ENCODE measurements at regions not wholly inside any gene's neighbourhood (a gene's known extent, or its start where the extent isn't known, plus 50 kb on each side); places are given as distances from the start of the nearest gene placed in this dataset.

GRCh38 chr2:183253441-183254130 is 129.3 kb downstream of the NUP35 start:
- no peaks in the 10 kb centered on the region for H3K36me3 ChIP-seq
- ATAC-seq (ENCODE audit: low FRiP score in 2 of 2) (no peak), DNase-seq (no peak)
- H3K27me3 ChIP-seq, result no peaks in the 10 kb centered on the region
- H3K9me3 ChIP-seq, result no peaks in the 10 kb centered on the region
- TF ChIP-seq EP300 (IDR thresholded peaks at IDR 0.05) (no peak), POLR2AphosphoS5 (IDR thresholded peaks at IDR 0.05) (no peak), POLR2A (IDR thresholded peaks at IDR 0.05) (no peak), CTCF (IDR thresholded peaks at IDR 0.05) (no peak)
- no peak overlapping the region for H3K4me3 ChIP-seq
- 71 to 78% methylated on average over 14 of the region's 14 CpGs for WGBS, 2 donors
- no peaks in the 10 kb centered on the region for H3K4me1 ChIP-seq
- no peak overlapping the region for H3K27ac ChIP-seq

DNA sequence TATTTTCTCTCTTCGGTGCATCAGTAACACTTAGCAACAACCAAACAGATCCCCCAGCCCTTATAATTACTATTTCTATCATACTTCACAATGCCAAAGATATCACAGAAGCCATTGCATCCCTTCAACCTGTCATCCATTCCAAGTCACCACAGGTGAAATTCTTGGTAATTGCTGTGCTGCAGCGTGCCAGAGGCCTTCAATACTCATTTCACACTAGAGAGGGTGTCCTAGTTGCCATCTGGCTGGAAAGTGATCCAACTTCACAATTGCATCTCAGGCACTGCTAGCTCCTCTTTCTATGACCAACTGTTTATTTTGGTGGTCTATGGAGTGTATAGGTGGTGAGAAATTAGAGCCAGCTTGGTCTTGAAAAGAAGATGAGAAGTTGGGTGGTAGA is 131.2 kb downstream of the NUP35 start:
- no peaks in the 10 kb centered on the region for H3K27me3 ChIP-seq
- no peaks in the 10 kb centered on the region for H3K9me3 ChIP-seq
- TF ChIP-seq POLR2A (IDR thresholded peaks at IDR 0.05) (no peak), POLR2AphosphoS5 (IDR thresholded peaks at IDR 0.05) (no peak), CTCF (IDR thresholded peaks at IDR 0.05) (no peak), EP300 (IDR thresholded peaks at IDR 0.05) (no peak)
- H3K4me1 ChIP-seq, result no peaks in the 10 kb centered on the region
- H3K27ac ChIP-seq, result no peak overlapping the region
- no peaks in the 10 kb centered on the region for H3K36me3 ChIP-seq
- no peak for DNase-seq
- no peak for ATAC-seq (ENCODE audit: low FRiP score in 2 of 2)
- no peak overlapping the region for H3K4me3 ChIP-seq
- 85 to 95% methylated on average over 2 of the region's 2 CpGs for WGBS, 2 donors

DNA sequence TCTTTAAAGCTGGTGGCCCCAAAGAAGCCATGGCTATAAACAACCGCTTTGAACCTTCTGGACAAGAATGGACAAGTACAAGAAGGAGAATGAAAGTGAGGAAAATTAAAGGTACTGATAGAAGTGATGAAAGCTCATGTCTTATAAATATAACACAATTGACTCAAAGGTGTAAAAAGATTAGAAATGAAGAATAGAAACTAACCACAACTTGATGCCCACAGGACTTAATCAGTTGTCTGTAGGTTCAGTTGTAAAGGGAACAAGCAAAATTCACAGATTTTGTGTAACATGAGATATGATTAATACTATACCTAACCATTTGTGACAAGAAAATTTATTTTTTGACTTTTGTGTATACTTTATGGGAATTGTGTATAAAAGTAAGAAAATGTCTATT is 135.7 kb downstream of the NUP35 start:
- H3K27me3 ChIP-seq, result no peaks in the 10 kb centered on the region
- H3K4me3 ChIP-seq, result no peak overlapping the region
- H3K36me3 ChIP-seq, result no peaks in the 10 kb centered on the region
- DNase-seq (no peak), ATAC-seq (ENCODE audit: low FRiP score in 2 of 2) (no peak)
- TF ChIP-seq POLR2AphosphoS5 (IDR thresholded peaks at IDR 0.05) (no peak), CTCF (IDR thresholded peaks at IDR 0.05) (no peak), POLR2A (IDR thresholded peaks at IDR 0.05) (no peak), EP300 (IDR thresholded peaks at IDR 0.05) (no peak)
- no peaks in the 10 kb centered on the region for H3K9me3 ChIP-seq
- no peaks in the 10 kb centered on the region for H3K4me1 ChIP-seq
- 91 to 92% methylated on average over 1 of the region's 1 CpG for WGBS, 2 donors
- H3K27ac ChIP-seq, result no peak overlapping the region

DNA sequence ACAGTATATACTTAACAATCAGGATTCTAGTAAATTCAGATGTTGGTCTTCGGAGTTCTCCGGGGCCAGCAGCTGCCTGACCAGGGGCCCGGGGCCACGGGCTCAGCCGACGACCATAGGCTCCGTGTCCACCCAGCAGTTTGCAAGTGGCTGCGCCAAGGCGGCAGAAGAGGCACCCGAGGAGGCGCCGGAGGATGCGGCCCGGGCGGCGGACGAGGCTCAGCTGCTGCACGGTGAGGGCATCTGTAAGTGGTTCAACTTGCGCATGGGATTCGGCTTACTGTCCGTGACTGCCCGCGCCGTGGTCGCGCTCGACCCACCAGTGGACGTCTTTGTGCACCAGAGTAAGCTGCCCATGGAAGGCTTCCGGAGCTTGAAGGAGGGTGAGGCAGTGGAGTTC is 136.3 kb downstream of the NUP35 start:
- Histone ChIP-seq H3K36me3 (no peaks in the 10 kb centered on the region), H3K4me3 (no peak overlapping the region), H3K27me3 (no peaks in the 10 kb centered on the region), H3K4me1 (no peaks in the 10 kb centered on the region), H3K9me3 (no peaks in the 10 kb centered on the region), H3K27ac (no peak overlapping the region)
- TF ChIP-seq POLR2AphosphoS5 (IDR thresholded peaks at IDR 0.05), result no peak
- TF ChIP-seq CTCF (IDR thresholded peaks at IDR 0.05), result no peak
- no peak for TF ChIP-seq EP300 (IDR thresholded peaks at IDR 0.05)
- no peak for TF ChIP-seq POLR2A (IDR thresholded peaks at IDR 0.05)
- peak in 1 of 2 donors; percentile 83 for DNase-seq
- 95 to 96% methylated on average over 19 to 29 of the region's 29 CpGs for WGBS, 2 donors
- peak in 1 of 2 donors; percentile 12 for ATAC-seq (ENCODE audit: low FRiP score in 2 of 2)
